ENCODE measurements at regions not wholly inside any gene's neighbourhood (a gene's known extent, or its start where the extent isn't known, plus 50 kb on each side); places are given as distances from the start of the nearest gene placed in this dataset.

- TF ChIP-seq CTCF (IDR thresholded peaks at IDR 0.05) (no peak), EP300 (IDR thresholded peaks at IDR 0.05) (no peak), POLR2A (IDR thresholded peaks at IDR 0.05) (no peak), POLR2AphosphoS5 (IDR thresholded peaks at IDR 0.05) (no peak)
- no peak for ATAC-seq
- no peaks in the 10 kb centered on the region for H3K9me3 ChIP-seq
- H3K27ac ChIP-seq: no peak overlapping the region
- no peak overlapping the region for H3K4me3 ChIP-seq
- H3K4me1 ChIP-seq: no peaks in the 10 kb centered on the region
- no peaks in the 10 kb centered on the region for H3K27me3 ChIP-seq
- 12 to 14% methylated on average over 1 of the region's 1 CpG for WGBS, 2 donors (ENCODE audit: low coverage in 1 of 2)
- no peaks in the 10 kb centered on the region for H3K36me3 ChIP-seq
Measured at GRCh38 chr13:83485101-83485500, 397.2 kb downstream of the SLITRK1 start.

- H3K27me3 ChIP-seq: no peaks in the 10 kb centered on the region
- 78 to 92% methylated on average over 1 of the region's 1 CpG for WGBS, 2 donors (ENCODE audit: low coverage in 1 of 2)
Measured at GRCh38 chr13:83471011-83471410, 411.3 kb downstream of the SLITRK1 start.

GRCh38 chr13:83470133-83470797 lies 412.0 kb downstream of the SLITRK1 start:
- 58 to 80% methylated on average over 4 of the region's 4 CpGs for WGBS, 2 donors (ENCODE audit: low coverage in 1 of 2)
- H3K4me3 ChIP-seq: no peak overlapping the region
- no peak for TF ChIP-seq CTCF (IDR thresholded peaks at IDR 0.05)
- TF ChIP-seq POLR2AphosphoS5 (IDR thresholded peaks at IDR 0.05): no peak
- TF ChIP-seq POLR2A (IDR thresholded peaks at IDR 0.05): no peak
- no peak for TF ChIP-seq EP300 (IDR thresholded peaks at IDR 0.05)
- H3K27ac ChIP-seq: no peak overlapping the region
- no peaks in the 10 kb centered on the region for H3K36me3 ChIP-seq
- H3K4me1 ChIP-seq: no peaks in the 10 kb centered on the region
- peaks cover 0 to 7% (median 0%) of the 10 kb centered on the region in 3 donors for H3K9me3 ChIP-seq
- no peaks in the 10 kb centered on the region for H3K27me3 ChIP-seq
- no peak for ATAC-seq

More at GRCh38 chr13:83471011-83471410, 411.3 kb downstream of the SLITRK1 start:
- Histone ChIP-seq H3K4me3 (no peak overlapping the region), H3K36me3 (no peaks in the 10 kb centered on the region), H3K9me3 (peaks cover 0 to 7% (median 0%) of the 10 kb centered on the region in 3 donors), H3K4me1 (no peaks in the 10 kb centered on the region), H3K27ac (no peak overlapping the region)
- TF ChIP-seq POLR2AphosphoS5 (IDR thresholded peaks at IDR 0.05) (no peak), EP300 (IDR thresholded peaks at IDR 0.05) (no peak), CTCF (IDR thresholded peaks at IDR 0.05) (no peak), POLR2A (IDR thresholded peaks at IDR 0.05) (no peak)
- no peak for ATAC-seq

- H3K4me1 ChIP-seq: no peaks in the 10 kb centered on the region
- ATAC-seq: no peak
- H3K4me3 ChIP-seq: no peak overlapping the region
- H3K9me3 ChIP-seq: no peaks in the 10 kb centered on the region
- no peaks in the 10 kb centered on the region for H3K27me3 ChIP-seq
- TF ChIP-seq CTCF (IDR thresholded peaks at IDR 0.05) (no peak), POLR2A (IDR thresholded peaks at IDR 0.05) (no peak), EP300 (IDR thresholded peaks at IDR 0.05) (no peak), POLR2AphosphoS5 (IDR thresholded peaks at IDR 0.05) (no peak)
- H3K36me3 ChIP-seq: no peaks in the 10 kb centered on the region
- WGBS, 2 donors (ENCODE audit: low coverage in 1 of 2): 97 to 100% methylated on average over 1 to 6 of the region's 11 CpGs
- H3K27ac ChIP-seq: no peak overlapping the region
Measured at GRCh38 chr13:83453723-83454122, 428.6 kb downstream of the SLITRK1 start.

- no peak for ATAC-seq
- no peaks in the 10 kb centered on the region for H3K4me1 ChIP-seq
- no peaks in the 10 kb centered on the region for H3K9me3 ChIP-seq
- H3K4me3 ChIP-seq: no peak overlapping the region
- WGBS, 2 donors (ENCODE audit: low coverage in 1 of 2): 86 to 100% methylated on average over 1 to 7 of the region's 13 CpGs
- TF ChIP-seq EP300 (IDR thresholded peaks at IDR 0.05) (no peak), POLR2A (IDR thresholded peaks at IDR 0.05) (no peak), POLR2AphosphoS5 (IDR thresholded peaks at IDR 0.05) (no peak), CTCF (IDR thresholded peaks at IDR 0.05) (no peak)
- H3K27ac ChIP-seq: no peak overlapping the region
- no peaks in the 10 kb centered on the region for H3K36me3 ChIP-seq
- H3K27me3 ChIP-seq: no peaks in the 10 kb centered on the region
Measured at GRCh38 chr13:83453300-83453699, 429.0 kb downstream of the SLITRK1 start.

Data from gastroesophageal sphincter (tissue), 4 donors.